ENCODE measurements at regions not wholly inside any gene's neighbourhood (a gene's known extent, or its start where the extent isn't known, plus 50 kb on each side); places are given as distances from the start of the nearest gene placed in this dataset.

- DNase-seq (ENCODE audit: low read depth in 1 of 2, low spot score in 2 of 2) (no peak), FAIRE-seq (no peak)
- Histone ChIP-seq H3K79me1 (ENCODE audit: low read depth, low read length) (no peaks in the 10 kb centered on the region), H3K9ac (replicated peaks in 1 of 4; ENCODE audit: extremely low read depth in 1 of 4, low read depth in 3 of 4, low read length in 3 of 4) (no peak overlapping the region), H3K23ac (ENCODE audit: insufficient read length) (no peak overlapping the region), H3K27me3 (replicated peaks in 1 of 4; ENCODE audit: control insufficient read depth in 3 of 4, extremely low read depth in 1 of 4, insufficient read depth in 3 of 4, low read length in 3 of 4) (no peaks in the 10 kb centered on the region), H3K79me2 (ENCODE audit: control insufficient read depth in 1 of 2, insufficient read depth in 2 of 2, low read length in 2 of 2) (no peaks in the 10 kb centered on the region), H2BK20ac (ENCODE audit: low read length) (no peak overlapping the region), H3K36me3 (ENCODE audit: control insufficient read depth in 2 of 4, insufficient read depth in 4 of 4, low read length in 3 of 4) (no peaks in the 10 kb centered on the region), H3K4ac (replicated peaks; ENCODE audit: insufficient read length, low read depth, low read length) (no peak overlapping the region), H3K56ac (replicated peaks; ENCODE audit: insufficient read length, low read depth, low read length) (no peak overlapping the region), H3K4me1 (replicated peaks in 1 of 4; ENCODE audit: control insufficient read depth in 3 of 4, insufficient read depth in 4 of 4, low read length in 3 of 4) (no peaks in the 10 kb centered on the region), H2AK5ac (ENCODE audit: low read depth, low read length) (no peak overlapping the region), H3K4me3 (ENCODE audit: extremely low read depth in 1 of 4, insufficient read depth in 2 of 4, low read depth in 3 of 4, low read length in 4 of 4) (no peak overlapping the region), H4K20me1 (replicated peaks in 1 of 2; ENCODE audit: control insufficient read depth in 1 of 2, insufficient read depth in 2 of 2, low read length in 2 of 2) (no peaks in the 10 kb centered on the region), H4K5ac (ENCODE audit: insufficient read length, low read depth, low read length) (no peak overlapping the region), H4K91ac (replicated peaks; ENCODE audit: insufficient read length, low read length) (no peak overlapping the region), H3K23me2 (ENCODE audit: low read depth, low read length) (no peaks in the 10 kb centered on the region), H3K9me3 (ENCODE audit: insufficient read depth in 2 of 2, low read depth in 1 of 2, low read length in 1 of 2) (no peaks in the 10 kb centered on the region), H2BK120ac (replicated peaks; ENCODE audit: low read depth, low read length) (no peak overlapping the region), H2BK5ac (ENCODE audit: low read depth, low read length) (no peak overlapping the region), H3K4me2 (ENCODE audit: insufficient read depth in 1 of 2, low read depth in 2 of 2, low read length in 2 of 2) (no peak overlapping the region), H2BK12ac (ENCODE audit: low read depth, low read length) (no peak overlapping the region), H3K18ac (ENCODE audit: extremely low read depth, low read length) (no peak overlapping the region), H2AFZ (ENCODE audit: low read length) (no peak overlapping the region), H3K14ac (ENCODE audit: insufficient read length) (no peak overlapping the region), H2BK15ac (ENCODE audit: low read length) (no peak overlapping the region), H4K8ac (ENCODE audit: extremely low read depth, insufficient read depth, low read length) (no peak overlapping the region), H3K27ac (ENCODE audit: low read depth, low read length) (no peak overlapping the region)
- ChIA-PET POLR2A (ENCODE audit: partially characterized antibody) (no interaction called here), CTCF (ENCODE audit: partially characterized antibody) (no interaction called here)
- 87% methylated on average over 3 of the region's 3 CpGs; no CpG with 5 or more reads in 1 of the 2 experiments for WGBS, 2 experiments (ENCODE audit: extremely low coverage in 1 of 2, insufficient coverage in 1 of 2, insufficient read length in 1 of 2, insufficient replicate concordance in 2 of 2, low coverage in 1 of 2, low lambda C conversion rate in 2 of 2, missing lambda C conversion rate in 1 of 2)
- TF ChIP-seq HDAC6 (IDR thresholded peaks at IDR 0.05; ENCODE audit: low read depth, low read length) (no peak), PHF8 (conservative IDR thresholded peaks at IDR 0.05; ENCODE audit: low read depth, low read length) (no peak), CREB1 (IDR thresholded peaks at IDR 0.05) (no peak), ZNF274 (IDR thresholded peaks at IDR 0.05; ENCODE audit: borderline replicate concordance, extremely low read depth, low read length) (no peak), SUZ12 (IDR thresholded peaks at IDR 0.05; ENCODE audit: low read length) (no peak), ATF2 (IDR thresholded peaks at IDR 0.05; ENCODE audit: low read length) (no peak), TEAD4 (IDR thresholded peaks at IDR 0.05; ENCODE audit: low read depth, low read length) (no peak), CTCF (IDR thresholded peaks at IDR 0.05; ENCODE audit: control extremely low read depth in 1 of 3, insufficient read depth in 1 of 3, low read depth in 1 of 3, low read length in 3 of 3) (no peak), POU5F1 (IDR thresholded peaks at IDR 0.05; ENCODE audit: low read depth, low read length) (no peak), SIX5 (IDR thresholded peaks at IDR 0.05; ENCODE audit: low read depth, low read length) (no peak), TAF1 (IDR thresholded peaks at IDR 0.05; ENCODE audit: low read depth, low read length) (no peak)
These were observed 284.9 kb upstream of the SEMA3D start for GRCh38 chr7:85471740-85472139.

All from H1 (cell line).